ENCODE measurements at regions not wholly inside any gene's neighbourhood (a gene's known extent, or its start where the extent isn't known, plus 50 kb on each side); places are given as distances from the start of the nearest gene placed in this dataset.

- Histone ChIP-seq H3K4me3 (no peak overlapping the region), H3K4me1 (ENCODE audit: insufficient read depth) (no peaks in the 10 kb centered on the region), H3K36me3 (replicated peaks; ENCODE audit: insufficient read depth, low read depth) (no peaks in the 10 kb centered on the region), H2AFZ (no peak overlapping the region), H4K20me1 (ENCODE audit: insufficient read depth, poor library complexity, severe bottlenecking) (no peaks in the 10 kb centered on the region), H3K27ac (no peak overlapping the region), H3K79me2 (no peaks in the 10 kb centered on the region), H3K9me3 (ENCODE audit: low read depth) (no peaks in the 10 kb centered on the region), H3K9me2 (replicated peaks; ENCODE audit: insufficient read depth) (no peaks in the 10 kb centered on the region), H3K27me3 (no peaks in the 10 kb centered on the region), H3K4me2 (no peak overlapping the region)
- 51% methylated on average over 2 of the region's 2 CpGs for WGBS (ENCODE audit: low lambda C conversion rate, missing lambda C conversion rate)
- DNase-seq (ENCODE audit: low spot score) = no peak
- TF ChIP-seq CTCF (IDR thresholded peaks at IDR 0.05; ENCODE audit: poor library complexity) (no peak), EZH2 (IDR thresholded peaks at IDR 0.05; ENCODE audit: borderline replicate concordance) (no peak), EZH2phosphoT487 (IDR thresholded peaks at IDR 0.05; ENCODE audit: low read depth, severe bottlenecking, unreplicated experiment) (no peak)
Measured at GRCh38 chrX:137286423-137286822, 252.6 kb upstream of the GPR101 start.

- H3K4me2 ChIP-seq = no peak overlapping the region
- H3K4me1 ChIP-seq (ENCODE audit: insufficient read depth) = no peaks in the 10 kb centered on the region
- no peak overlapping the region for H3K4me3 ChIP-seq
- TF ChIP-seq EZH2 (IDR thresholded peaks at IDR 0.05; ENCODE audit: borderline replicate concordance) = no peak
- TF ChIP-seq CTCF (IDR thresholded peaks at IDR 0.05; ENCODE audit: poor library complexity) = no peak
- TF ChIP-seq EZH2phosphoT487 (IDR thresholded peaks at IDR 0.05; ENCODE audit: low read depth, severe bottlenecking, unreplicated experiment) = no peak
- no peaks in the 10 kb centered on the region for H3K27me3 ChIP-seq
- no peaks in the 10 kb centered on the region for H3K36me3 ChIP-seq (replicated peaks; ENCODE audit: insufficient read depth, low read depth)
- H2AFZ ChIP-seq = no peak overlapping the region
- no peaks in the 10 kb centered on the region for H3K79me2 ChIP-seq
- H3K9me2 ChIP-seq (replicated peaks; ENCODE audit: insufficient read depth) = no peaks in the 10 kb centered on the region
- H4K20me1 ChIP-seq (ENCODE audit: insufficient read depth, poor library complexity, severe bottlenecking) = no peaks in the 10 kb centered on the region
- 63% methylated on average over 4 of the region's 4 CpGs for WGBS (ENCODE audit: low lambda C conversion rate, missing lambda C conversion rate)
- no peak overlapping the region for H3K27ac ChIP-seq
- DNase-seq (ENCODE audit: low spot score) = no peak
- no peaks in the 10 kb centered on the region for H3K9me3 ChIP-seq (ENCODE audit: low read depth)
Measured at GRCh38 chrX:137278825-137279224, 245.0 kb upstream of the GPR101 start.

GRCh38 chrX:137263374-137263773, 229.6 kb upstream of the GPR101 start:
- Histone ChIP-seq H3K9me3 (ENCODE audit: low read depth) (no peaks in the 10 kb centered on the region), H3K4me2 (no peak overlapping the region), H4K20me1 (ENCODE audit: insufficient read depth, poor library complexity, severe bottlenecking) (no peaks in the 10 kb centered on the region), H3K79me2 (no peaks in the 10 kb centered on the region), H3K27me3 (no peaks in the 10 kb centered on the region), H3K4me1 (ENCODE audit: insufficient read depth) (no peaks in the 10 kb centered on the region), H3K36me3 (replicated peaks; ENCODE audit: insufficient read depth, low read depth) (no peaks in the 10 kb centered on the region), H2AFZ (no peak overlapping the region), H3K9me2 (replicated peaks; ENCODE audit: insufficient read depth) (no peaks in the 10 kb centered on the region), H3K4me3 (no peak overlapping the region), H3K27ac (no peak overlapping the region)
- DNase-seq (ENCODE audit: low spot score) = no peak
- TF ChIP-seq CTCF (IDR thresholded peaks at IDR 0.05; ENCODE audit: poor library complexity) (no peak), EZH2 (IDR thresholded peaks at IDR 0.05; ENCODE audit: borderline replicate concordance) (no peak), EZH2phosphoT487 (IDR thresholded peaks at IDR 0.05; ENCODE audit: low read depth, severe bottlenecking, unreplicated experiment) (no peak)
- WGBS (ENCODE audit: low lambda C conversion rate, missing lambda C conversion rate) = 62% methylated on average over 3 of the region's 3 CpGs

- no peaks in the 10 kb centered on the region for H3K9me2 ChIP-seq (replicated peaks; ENCODE audit: insufficient read depth)
- no peaks in the 10 kb centered on the region for H3K27me3 ChIP-seq
- TF ChIP-seq CTCF (IDR thresholded peaks at IDR 0.05; ENCODE audit: poor library complexity) = no peak
- no peak for TF ChIP-seq EZH2 (IDR thresholded peaks at IDR 0.05; ENCODE audit: borderline replicate concordance)
- TF ChIP-seq EZH2phosphoT487 (IDR thresholded peaks at IDR 0.05; ENCODE audit: low read depth, severe bottlenecking, unreplicated experiment) = no peak
- H2AFZ ChIP-seq = no peak overlapping the region
- no peaks in the 10 kb centered on the region for H3K79me2 ChIP-seq
- H3K4me3 ChIP-seq = no peak overlapping the region
- DNase-seq (ENCODE audit: low spot score) = no peak
- H3K36me3 ChIP-seq (replicated peaks; ENCODE audit: insufficient read depth, low read depth) = no peaks in the 10 kb centered on the region
- no peaks in the 10 kb centered on the region for H3K4me1 ChIP-seq (ENCODE audit: insufficient read depth)
- 46% methylated on average over 2 of the region's 2 CpGs for WGBS (ENCODE audit: low lambda C conversion rate, missing lambda C conversion rate)
- H3K9me3 ChIP-seq (ENCODE audit: low read depth) = no peaks in the 10 kb centered on the region
- H3K27ac ChIP-seq = no peak overlapping the region
- H4K20me1 ChIP-seq (ENCODE audit: insufficient read depth, poor library complexity, severe bottlenecking) = no peaks in the 10 kb centered on the region
- H3K4me2 ChIP-seq = no peak overlapping the region
Measured at GRCh38 chrX:137245183-137245582, 211.4 kb upstream of the GPR101 start.
